ENCODE measurements at regions not wholly inside any gene's neighbourhood (a gene's known extent, or its start where the extent isn't known, plus 50 kb on each side); places are given as distances from the start of the nearest gene placed in this dataset.
"Not testable (repeated sequence)": the region's sequence is repeated elsewhere in the genome, so short reads cannot be mapped to it uniquely, and the experiment has no call there.

DNA sequence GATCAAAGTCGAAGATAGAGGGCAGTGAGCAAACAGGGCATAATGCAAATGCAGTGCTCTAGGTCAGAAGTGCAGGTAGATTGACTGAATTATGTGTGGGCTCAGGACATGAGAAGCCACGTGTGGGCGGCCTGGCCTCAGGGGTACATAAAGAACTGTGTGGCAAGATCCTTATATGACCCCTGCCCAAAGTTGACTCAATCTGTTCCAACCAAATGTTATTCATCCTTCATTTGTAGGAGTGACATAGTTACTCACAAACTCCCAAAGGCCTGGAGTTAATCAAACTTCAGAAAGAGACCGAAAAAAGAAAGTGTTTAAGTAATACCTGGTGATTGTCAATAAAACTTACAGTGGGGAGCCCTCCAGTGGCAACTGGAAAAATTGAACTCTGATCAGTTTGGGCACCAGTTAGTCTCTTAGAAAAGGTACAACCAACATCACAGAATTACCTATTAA is 150.4 kb upstream of the FAR2 start:
- peak; percentile 26 for DNase-seq

GRCh38 chr12:29004066-29004935 is 144.8 kb upstream of the FAR2 start:
- DNase-seq = no peak

DNA sequence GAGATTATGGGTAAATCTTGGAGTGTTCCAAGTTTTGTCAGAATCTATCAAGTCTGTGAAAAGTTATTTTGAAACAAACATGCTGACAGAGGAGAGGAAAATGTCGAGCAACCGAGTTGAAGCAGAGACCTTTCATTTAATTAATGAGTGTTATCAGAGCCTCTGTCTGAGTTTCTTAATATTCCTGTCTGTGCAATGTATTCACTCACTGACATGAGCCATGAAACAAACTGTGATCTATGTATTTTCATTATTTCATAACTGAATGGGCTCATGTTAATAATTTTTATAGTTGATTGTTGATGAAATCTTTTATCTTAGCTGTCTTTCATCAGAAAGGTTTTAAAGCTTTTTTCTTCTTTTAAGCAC is 144.2 kb upstream of the FAR2 start:
- DNase-seq = no peak

DNA sequence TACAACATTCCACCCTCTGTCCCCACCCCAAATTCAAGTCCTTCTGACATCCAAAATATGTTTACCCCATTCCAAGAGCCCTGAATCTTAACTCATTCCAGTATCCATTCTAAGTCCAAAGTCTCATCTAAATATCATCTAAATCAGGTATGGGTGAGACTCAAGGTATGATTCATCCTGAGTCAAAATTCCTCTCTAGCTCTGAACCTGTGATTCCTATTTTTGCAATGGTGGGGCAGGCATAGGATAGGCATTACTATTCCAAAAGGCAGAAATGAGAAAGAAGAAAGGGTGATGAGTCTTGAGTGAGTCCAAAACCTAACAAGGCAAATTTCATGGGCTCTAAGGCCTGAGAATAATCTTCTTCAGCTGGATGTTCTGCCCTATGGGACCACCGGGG is 140.3 kb upstream of the FAR2 start:
- no peak for DNase-seq

- DNase-seq = no peak
Measured at GRCh38 chr12:29012673-29013072, 136.4 kb upstream of the FAR2 start.

DNA sequence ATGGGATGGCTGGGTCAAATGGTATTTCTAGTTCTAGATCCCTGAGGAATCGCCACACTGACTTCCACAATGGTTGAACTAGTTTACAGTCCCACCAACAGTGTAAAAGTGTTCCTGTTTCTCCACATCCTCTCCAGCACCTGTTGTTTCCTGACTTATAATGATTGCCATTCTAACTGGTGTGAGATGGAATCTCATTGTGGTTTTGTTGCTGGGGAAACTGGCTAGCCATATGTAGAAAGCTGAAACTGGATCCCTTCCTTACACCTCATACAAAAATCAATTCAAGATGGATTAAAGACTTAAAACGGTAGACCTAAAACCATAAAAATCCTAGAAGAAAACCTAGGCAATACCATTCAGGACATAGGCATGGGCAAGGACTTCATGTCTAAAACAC is 131.5 kb upstream of the FAR2 start:
- not testable (repeated sequence) for DNase-seq

GRCh38 chr12:29023436-29024076 is 125.5 kb upstream of the FAR2 start:
- peak; percentile 7 for DNase-seq

DNA sequence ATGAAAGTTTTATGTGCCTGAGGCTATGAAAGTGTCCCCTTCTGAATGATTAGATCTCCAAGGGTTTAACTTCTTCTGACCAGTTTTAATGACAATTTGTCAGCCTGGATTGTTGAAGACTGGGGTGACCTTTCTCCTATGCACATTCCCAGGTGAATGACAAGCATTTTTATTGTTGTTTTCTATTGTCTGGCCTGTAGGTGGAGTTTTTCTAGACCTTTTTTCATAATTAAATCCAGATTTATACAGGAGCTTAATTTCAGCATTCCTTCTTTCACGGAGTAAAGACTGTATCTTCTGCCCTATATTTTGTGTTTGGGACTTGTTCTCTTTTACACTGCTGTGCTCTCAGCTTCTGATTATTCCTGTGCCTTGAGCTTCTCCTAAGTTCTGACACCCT is 125.0 kb upstream of the FAR2 start:
- no peak for DNase-seq

DNA sequence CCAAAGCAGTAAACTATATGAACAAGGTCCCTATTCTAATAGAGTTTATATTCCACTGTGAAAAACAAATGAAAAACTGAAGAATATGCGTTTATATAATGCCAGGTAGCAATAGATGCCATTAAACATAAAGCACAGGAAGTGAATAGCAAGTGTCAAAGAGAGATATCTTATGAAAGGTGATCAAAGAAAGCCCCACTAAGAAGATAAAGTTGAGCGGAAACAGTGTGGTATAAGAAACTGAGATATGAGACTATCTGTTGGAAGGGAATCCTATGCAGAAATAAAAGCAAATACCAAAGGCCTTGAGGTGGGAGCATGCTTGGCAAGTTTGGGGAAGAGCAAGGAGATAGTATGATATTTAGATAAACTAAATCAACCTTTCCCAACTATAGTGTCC is 123.1 kb upstream of the FAR2 start:
- DNase-seq = no peak

DNA sequence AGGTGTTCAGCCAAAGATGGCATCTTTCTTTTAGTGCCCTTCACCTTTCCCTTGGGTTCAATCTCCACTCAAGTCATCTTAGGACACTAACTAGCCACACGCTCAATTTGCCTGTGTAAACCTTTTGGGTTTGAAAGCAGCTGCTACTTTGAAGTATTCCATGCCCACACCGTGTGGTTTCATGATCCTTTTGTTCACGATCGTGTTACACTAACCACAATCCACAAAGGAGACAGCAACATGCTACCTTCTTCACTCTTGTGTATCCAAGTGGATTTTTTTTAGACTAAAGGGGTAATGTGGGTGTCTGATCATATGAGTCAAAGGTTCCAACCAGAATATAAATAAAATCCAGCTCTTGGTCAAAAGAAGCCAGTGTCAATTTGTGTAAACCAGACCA is 122.7 kb upstream of the FAR2 start:
- DNase-seq = peak; percentile 52

DNA sequence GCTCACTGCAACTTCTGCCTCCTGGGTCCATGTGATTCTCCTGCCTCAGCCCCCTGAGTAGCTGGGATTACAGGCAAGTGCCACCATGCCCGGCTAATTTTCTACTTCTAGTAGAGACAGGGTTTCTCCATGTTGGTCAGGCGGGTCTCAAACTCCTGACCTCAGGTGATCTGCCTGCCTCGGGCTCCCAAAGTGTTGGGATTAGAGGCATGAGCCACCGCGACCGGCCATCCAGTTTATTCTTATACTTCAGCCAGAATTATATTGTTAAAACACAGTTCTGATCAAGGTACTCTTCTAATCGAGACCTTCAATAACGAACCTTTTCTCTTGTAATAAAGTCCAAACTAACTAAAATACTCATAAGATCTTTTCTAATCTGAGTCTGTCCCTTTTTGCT is 119.6 kb upstream of the FAR2 start:
- DNase-seq = not testable (repeated sequence)

- no peak for DNase-seq
Measured at GRCh38 chr12:29030006-29030405, 119.1 kb upstream of the FAR2 start.

DNA sequence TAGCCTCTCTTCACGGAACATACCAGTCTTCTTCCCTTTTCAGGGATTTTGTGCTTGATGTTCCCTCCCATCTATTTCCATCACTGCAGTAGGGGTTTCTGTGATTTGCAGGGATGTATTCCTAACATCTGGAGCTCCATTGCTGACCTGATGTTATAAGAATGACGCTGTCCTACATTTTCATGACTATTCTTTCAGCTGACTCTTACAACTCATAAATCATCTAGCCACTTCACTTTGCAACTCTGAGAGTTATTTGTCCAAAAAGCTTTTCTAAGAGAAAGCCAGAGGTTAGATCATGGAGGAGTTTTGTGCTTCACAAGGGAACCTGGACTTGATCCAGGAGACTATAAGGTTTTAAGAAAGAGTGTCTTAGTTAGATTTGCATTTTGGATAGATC is 116.6 kb upstream of the FAR2 start:
- no peak for DNase-seq

- DNase-seq = no peak
Measured at GRCh38 chr12:29033519-29033918, 115.6 kb upstream of the FAR2 start.

DNA sequence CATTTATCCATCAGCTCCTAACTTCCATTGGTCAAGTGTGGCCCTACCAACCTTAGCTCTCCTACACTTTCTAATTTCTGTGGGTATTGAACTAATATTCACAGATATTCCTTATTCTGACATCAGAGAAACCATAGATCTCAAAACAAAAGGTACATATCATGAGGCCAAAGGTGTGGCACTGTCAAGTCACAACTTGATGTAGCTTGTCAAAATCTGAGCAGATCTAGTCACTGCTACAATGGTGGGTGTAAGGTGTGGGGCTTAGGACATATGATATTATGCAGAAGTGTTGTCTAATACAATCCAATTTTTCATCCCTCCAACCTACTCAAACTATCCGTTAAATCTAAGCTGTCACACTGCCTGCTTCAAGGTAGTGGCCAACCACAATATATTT is 114.0 kb upstream of the FAR2 start:
- no peak for DNase-seq

DNA sequence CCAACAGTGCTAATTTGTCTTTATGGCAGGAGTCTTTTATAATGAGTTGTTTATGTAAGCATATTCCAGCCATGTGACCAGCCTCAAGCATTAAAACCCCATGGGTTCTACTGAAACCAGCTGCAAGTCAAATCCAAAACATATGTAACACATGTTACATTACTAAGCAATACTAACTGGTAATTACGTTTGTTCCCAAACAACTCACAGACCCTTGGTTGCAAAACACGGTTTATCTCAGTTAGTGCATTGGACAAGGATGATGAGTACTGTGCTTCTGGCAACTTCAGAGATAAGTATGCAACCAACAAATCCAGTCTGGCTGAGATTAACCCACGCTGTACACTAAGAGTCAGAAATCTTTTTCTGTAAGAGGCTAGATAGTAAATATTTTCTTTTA is 110.1 kb upstream of the FAR2 start:
- no peak for DNase-seq

DNA sequence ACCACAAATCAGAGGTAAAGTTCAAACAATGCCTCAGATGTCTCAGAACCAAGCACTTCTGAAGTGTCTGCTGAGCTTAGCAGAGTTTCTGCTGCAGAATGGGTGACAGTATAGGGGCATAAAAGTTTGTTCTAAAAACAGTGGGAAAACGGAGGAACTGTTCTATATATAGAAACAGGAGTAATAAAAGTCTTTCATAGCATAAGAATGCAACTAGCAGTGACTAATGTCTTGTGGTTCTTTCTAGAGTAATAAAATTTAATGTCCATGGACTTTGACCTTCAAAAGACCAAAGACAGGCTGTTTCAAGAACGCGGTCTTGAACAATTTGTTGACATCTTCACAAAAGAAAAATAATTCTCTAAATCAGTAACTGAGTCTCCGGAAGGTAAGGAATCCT is 107.5 kb upstream of the FAR2 start:
- DNase-seq = no peak

GRCh38 chr12:29043069-29043468 is 106.0 kb upstream of the FAR2 start:
- DNase-seq = no peak

- DNase-seq = no peak
Measured at GRCh38 chr12:29044799-29045198, 104.3 kb upstream of the FAR2 start.

DNA sequence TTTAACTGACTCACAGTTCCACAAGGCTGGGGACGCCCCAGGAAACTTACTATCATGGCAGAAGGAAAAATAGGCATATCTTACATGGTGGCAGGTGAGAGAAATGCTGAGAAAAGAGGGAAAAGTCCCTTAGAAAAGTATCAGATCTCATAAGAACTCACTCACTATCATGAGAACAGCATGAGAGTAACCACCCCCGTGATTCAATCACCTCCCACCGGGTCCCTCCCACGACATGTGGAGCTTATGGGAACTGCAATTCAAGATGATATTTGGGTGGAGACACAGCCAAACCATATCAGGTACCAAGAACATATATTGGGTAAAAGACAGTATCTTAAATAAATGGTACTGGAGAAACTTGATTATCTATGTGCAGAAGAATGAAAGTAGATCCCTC is 100.3 kb upstream of the FAR2 start:
- no peak for DNase-seq

DNA sequence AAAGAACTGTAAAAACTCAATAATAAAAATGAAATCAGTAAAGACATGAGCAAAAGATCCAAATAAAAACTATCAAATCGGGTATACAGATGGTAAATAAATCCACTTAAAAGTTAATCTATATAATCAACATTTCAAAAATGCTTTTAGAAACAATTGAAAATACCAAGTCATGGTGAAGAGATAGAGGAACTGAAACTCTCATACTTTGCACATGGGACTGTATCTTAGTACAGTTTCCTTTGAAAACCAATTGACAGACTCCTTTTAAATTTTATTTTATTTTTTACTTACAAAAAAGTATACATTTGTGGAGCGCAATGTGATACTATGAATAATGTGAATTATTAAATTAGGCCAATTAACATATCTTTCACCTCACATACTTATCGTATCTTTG is 98.6 kb upstream of the FAR2 start:
- no peak for DNase-seq

- no peak for DNase-seq
Measured at GRCh38 chr12:29051221-29051620, 97.9 kb upstream of the FAR2 start.

DNA sequence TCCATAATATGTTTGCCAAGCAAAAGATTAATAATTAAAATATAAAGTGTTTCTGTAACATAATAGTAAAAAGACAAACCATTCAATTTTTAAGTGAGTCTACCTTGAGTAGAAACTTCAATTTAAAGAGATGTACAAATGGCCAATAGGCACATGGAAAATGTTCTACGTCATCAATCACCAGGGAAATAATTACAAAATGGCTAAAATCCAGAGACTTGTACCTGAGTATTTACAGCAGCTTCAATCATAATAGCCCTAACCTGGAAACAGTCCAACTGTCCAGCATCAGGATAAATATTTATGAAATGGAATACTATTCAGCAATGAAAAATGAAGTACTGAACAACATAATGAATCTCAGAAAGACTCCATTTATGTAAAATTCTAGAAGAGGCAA is 95.5 kb upstream of the FAR2 start:
- DNase-seq = no peak

- DNase-seq = no peak
Measured at GRCh38 chr12:29054858-29055663, 94.0 kb upstream of the FAR2 start.
